Head of caudate nucleus (tissue), 42 donors: ENCODE measurements at regions not wholly inside any gene's neighbourhood (a gene's known extent, or its start where the extent isn't known, plus 50 kb on each side); places are given as distances from the start of the nearest gene placed in this dataset.
A peak's percentile ranks its signal among the peaks of the same experiment; 100 is the strongest.

Experiments used
- DNase-seq, 42 donors: peaks; one replicate each; pipeline versions ENCODE4 v3.0.0 to v3.0.0-alpha.2; 2020 to 2021; ENCODE audit warnings: mixed read lengths in 7 of 42
- intact Hi-C: fragments of 100-400 bp; cut with DNase I; formaldehyde crosslinking; loops from one replicate; pipeline ENCODE4 v1.15.0; 2022

DNA sequence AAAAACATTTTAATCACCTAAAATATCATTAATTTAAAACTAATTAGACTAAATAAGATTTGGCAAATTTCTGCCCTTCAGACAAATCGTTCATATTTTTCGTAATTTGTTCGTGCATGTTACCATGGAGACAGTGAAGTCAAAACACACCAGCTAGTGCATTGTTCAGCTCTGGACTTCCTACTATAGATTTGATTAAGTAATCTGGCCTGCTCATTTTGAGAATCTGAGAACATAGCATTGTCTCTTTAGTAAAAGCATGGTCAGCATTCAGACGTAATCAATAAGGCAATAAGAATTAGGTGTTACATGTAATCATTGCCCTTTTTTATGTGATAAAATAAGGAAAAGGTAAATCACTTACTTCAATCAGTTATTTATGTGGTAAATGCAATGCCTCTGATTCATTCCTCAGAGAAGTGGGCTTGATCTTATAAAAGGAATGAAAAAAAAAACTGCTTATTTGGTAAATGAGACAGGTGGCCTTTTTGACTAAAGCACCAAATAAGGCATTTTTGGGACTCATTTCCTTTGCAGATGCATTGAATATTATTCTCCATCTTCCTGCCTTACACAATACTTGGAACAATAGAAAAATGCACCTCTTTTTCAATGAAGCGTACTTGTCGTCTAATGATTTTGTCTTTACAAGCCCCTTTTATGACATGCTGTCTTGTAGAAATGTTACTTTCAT lies 84.5 kb upstream of the FNDC3B start:
- intact Hi-C loops, result no loop called here
- DNase-seq, result no peak

DNA sequence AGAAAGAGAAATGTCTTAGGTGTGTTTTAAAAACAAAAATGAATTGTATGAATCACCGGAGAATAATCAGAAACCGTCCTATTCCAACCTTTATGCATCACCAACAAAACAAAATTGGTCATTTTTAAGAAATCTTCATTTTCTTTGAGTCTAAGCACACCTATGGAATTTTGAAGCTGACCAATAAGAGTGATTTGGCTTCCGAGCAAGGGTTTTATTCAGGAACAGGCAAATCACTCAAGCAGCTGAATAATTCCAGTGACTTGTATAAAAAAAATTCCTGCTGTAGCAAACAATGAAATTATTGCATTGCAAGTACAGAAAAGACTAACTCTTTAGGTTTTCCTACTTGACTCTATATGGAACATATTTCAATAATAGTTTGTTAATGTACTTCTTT lies 83.8 kb upstream of the FNDC3B start:
- intact Hi-C loops, result no loop called here

DNA sequence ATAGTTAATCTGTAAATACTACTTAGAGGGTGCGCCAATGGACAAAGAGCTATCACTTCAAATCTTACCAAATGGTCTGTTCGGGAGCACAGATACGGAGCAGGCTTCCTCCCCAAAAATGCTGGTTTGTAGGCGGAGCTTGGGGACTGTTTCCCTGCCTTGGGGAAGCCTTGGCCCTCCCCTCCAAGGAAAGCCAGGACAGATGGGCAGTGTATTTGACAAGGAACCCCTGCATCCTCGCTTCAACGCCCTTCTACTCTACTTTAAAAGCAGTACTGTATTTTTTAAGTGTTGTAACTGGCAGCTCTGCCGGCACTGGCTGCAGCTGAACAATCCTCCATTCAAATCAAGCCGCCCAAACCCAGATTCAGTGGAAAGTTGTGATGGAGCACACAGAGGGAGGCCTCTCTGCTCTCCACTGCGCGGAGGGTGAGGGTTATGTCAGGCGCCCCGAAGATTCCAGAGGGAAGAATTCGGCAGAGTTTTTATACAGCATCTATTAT lies 83.1 kb upstream of the FNDC3B start:
- intact Hi-C loops, result no loop called here
- DNase-seq, result peak in 26 of 42 donors; percentile 4 to 62 (median 24)

More for the DNA sequence above, 83.8 kb upstream of the FNDC3B start:
- DNase-seq, result no peak

DNA sequence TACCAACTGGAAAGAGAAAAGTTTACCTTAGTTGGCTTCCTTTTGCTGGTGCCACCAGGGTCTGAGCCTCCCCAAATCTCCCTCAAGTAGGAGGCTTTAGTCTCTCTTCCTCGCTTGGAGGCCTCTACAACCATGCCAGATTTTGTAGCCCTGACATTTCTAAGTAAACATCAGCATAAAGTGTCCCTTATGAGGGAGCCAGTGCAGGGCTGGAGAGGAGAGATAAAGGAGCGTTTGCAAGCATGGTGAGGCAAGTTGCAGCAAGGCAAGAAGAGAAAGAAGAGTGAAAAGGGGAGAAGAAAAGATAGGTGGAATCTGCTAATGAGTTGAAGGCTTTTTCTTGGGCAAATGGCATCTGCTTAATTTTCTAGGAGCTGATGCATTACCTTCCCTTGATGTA lies 82.7 kb upstream of the FNDC3B start:
- intact Hi-C loops, result no loop called here
- no peak for DNase-seq

DNA sequence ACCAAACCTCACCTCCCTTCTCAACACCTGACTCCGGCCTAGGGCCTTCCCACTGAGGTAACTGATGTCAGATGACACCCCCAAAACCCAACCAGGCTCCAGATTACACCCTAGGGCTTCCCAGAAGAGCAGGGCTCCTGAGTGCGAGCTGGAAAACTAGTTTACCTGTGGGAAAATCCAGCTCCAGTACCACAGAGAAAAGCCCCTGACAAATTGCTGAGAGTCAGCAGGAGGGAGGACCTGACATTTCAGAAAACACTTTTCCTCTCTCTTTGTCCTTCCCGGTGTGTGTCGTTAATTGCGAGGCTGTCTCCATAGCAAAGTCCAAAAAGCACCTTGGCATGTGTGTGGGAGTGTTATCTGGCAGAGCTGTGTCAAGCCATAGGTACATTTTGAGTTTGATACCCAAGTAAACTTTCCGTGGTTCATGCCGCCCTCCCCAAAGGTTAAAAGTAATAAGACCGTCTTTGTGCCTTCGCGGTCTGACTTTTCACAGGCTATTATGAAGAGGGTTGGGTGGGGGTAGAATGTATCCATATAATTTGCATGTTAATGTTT lies 79.8 kb upstream of the FNDC3B start:
- intact Hi-C loops, result no loop called here
- DNase-seq, result no peak

DNA sequence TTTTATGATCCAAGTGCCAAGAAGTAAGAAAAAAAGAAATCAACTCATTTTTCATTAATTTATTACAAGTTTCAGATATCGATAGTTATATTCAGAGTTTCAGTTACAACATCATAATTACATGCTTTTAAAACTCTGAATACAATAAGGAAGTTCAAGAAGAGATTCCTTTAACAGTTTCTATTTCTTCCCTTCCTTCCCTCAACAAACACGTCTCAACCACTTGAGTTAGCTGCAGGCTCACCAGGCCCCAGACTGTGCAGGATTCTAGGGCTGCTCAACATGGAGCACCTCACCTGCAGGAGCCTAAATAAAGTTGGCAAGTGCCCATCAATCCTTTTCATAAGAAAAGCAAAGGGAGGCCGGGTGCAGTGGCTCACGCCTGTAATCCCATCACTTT lies 79.2 kb upstream of the FNDC3B start:
- intact Hi-C loops, result no loop called here
- DNase-seq, result no peak

DNA sequence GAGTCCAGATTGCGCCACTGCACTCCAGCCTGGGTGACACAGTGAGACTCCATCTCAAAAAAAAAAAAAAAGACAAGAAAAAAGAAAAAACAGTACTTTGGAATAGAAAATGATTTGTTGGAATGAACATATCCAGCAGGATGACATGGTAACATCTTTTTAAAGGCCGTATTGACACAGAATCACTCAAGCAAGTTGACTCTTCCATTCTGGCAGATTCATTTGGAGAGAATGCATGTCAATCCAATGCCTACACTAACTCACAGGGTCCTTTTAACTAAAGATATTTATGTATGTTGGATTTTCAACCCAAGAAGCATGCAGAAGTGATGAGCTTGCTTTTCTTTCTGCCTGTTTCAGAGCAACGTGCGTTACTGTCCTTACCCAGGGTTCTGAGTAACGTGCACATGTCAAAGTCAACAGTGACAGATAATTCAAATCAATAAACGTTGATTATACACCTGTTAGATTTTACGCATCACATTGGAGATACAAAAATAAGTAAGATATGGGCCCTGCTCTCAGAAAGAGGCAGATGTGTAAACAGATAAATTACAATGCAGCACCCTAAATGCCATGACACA lies 77.1 kb upstream of the FNDC3B start:
- intact Hi-C loops, result no loop called here
- no peak for DNase-seq

DNA sequence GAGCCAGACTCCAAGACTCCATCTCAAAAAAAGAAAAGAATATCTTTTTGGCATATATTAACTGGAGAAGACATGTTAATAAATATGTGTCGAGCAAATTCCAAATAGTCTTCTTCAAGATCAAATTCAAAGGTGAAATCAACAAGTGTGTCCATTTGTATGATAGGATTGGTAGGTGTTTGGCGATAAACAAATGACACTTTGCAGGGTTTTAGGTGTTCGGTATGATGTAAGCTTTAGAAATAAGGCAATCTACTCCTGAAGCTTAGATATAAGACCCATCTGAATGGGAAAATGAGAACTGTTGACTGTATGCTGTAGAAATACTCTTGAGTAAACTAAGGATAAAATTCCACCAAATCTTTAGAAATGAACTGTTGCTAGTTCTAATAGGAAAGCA lies 75.8 kb upstream of the FNDC3B start:
- intact Hi-C loops, result no loop called here
- no peak for DNase-seq

DNA sequence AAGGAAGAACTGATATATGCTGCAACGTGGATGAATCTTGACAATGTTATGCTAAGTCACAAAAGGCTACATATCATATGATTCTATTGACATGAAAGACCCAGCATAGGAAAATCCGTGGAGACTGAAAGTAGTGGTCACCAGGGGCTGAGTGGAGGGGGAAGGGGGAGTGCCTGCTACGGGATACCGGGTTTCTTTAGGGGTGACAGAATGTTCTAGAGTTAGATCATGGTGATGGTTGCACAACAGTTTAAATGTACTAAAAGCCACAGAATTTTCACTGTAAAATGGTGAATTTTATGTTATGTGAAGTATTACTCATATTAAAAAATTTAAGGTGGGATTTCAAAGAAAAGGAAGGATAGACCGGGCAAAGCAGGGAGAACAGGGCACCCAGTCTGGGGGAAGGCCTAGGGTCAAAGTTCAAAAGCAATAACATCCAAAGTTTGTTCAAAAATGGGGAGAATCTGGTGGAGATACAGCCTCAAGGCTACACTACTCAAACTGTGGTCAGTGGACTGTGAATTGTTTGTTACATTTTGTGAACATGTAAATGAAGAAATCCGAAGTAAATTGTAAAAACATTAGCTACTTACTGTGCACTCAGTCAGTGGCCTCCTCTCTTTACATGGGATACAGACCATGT lies 74.2 kb upstream of the FNDC3B start:
- DNase-seq, result no peak
- intact Hi-C loops, result no loop called here

DNA sequence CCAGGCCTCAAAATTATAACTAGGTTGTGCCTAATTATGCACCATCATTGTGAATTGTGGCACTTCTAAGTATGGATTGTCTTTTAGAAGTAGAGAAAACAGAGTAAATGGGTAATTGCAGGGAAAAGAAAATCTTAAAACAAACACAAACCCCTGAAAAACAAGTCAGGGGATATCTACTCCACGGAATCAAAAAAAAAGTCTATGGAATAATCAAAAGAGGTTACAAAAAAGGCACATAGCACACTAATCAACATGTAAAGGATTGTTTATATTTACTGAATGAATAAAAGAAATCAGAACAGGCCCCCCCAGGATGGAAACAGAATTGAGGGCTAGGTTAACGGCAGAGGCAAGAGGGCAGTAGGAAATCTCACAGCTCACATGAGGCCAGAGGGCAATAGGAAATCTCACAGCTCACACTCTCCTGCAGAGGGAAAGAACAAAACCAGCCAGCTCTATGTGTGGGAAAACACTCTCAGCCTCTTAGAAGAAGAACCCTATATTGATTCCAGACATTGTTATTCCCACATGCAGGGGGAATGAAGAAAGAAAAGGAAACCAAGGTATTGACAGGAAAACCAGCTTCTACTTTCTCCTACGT lies 72.7 kb upstream of the FNDC3B start:
- intact Hi-C loops, result no loop called here
- no peak for DNase-seq

DNA sequence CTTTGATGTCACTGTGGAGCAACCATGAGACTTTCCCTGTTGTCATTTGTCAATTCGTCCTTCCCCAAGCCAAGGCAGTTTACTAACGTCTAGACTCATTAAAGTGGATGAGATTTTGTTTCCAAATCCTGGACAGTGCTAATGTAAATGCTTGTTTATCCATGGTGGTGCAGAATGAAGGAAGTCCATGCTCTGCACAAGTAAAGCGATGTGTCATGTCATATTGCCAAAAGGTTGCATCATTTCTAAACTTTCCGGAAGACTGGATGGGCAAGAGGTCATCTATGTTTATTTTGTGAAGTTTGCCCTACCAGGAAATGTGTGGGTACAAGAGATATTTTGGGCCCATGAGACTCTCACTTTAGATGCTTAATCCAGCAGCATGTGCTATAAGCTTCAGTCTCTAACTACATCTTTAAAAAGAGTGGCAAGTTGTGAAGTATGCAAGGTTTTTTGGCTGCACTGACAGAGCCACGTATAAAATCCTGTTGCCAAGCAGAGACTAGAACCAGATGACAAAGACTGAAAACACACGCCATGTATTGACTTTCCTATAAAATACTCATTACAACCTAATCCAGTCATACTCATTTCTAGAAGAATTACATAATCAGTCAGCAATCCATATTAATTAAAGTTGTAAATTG lies 72.1 kb upstream of the FNDC3B start:
- DNase-seq, result no peak
- intact Hi-C loops, result no loop called here

DNA sequence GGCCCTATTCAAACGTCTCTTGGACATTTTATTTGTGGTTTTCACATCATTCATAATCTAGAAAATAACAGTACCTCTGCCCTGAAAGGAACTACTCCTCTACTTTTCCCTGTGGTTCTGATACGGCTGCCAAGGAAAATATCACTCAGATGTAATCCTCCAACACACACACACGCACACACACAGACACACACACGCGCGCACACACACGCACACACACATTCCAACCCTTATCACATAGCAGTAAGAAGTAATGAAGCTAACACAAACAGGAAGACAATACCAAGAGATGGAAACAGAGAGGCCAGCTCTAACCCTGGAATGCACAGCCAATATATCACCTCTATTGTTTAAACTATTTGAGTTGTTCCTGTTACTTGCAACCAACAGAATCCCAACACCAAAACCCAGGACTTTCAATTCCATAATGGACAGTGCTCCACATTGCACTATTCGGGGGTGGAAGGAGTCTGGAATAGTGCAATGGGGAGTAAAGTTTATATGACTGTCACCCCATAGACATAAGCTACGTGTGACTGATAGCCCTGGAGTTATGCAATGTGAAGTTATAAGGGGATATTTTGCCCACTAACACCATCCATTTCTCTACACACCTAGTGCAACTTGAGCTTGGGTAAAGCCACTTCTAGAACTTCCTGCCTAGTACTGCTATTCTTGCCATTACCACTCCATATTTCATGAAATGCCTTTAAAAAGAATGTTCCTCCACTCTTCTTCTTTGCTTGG lies 71.3 kb upstream of the FNDC3B start:
- intact Hi-C loops, result no loop called here
- no peak for DNase-seq

DNA sequence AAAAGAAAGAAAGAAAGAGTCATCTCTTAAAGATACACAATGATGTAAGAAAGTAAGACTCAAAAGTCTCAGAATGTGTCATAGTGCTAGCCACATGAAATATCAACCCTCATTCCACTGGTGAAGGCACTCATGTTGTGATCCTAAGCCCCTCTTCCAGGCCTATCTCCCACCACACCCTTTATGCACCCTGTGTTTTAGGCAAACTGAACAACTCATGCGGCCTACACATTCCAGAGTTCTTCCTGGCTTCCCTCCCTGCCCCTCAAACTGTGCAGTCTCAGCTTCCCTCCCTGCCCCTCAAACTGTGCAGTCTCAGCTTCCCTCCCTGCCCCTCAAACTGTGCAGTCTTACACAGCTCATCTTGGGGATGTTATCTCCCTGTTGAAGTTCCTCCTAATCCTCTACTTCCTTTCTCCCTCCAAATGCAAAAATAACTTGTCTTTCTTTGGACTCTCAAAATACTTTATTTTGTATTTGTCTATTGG lies 69.0 kb upstream of the FNDC3B start:
- no peak for DNase-seq
- intact Hi-C loops, result no loop called here

DNA sequence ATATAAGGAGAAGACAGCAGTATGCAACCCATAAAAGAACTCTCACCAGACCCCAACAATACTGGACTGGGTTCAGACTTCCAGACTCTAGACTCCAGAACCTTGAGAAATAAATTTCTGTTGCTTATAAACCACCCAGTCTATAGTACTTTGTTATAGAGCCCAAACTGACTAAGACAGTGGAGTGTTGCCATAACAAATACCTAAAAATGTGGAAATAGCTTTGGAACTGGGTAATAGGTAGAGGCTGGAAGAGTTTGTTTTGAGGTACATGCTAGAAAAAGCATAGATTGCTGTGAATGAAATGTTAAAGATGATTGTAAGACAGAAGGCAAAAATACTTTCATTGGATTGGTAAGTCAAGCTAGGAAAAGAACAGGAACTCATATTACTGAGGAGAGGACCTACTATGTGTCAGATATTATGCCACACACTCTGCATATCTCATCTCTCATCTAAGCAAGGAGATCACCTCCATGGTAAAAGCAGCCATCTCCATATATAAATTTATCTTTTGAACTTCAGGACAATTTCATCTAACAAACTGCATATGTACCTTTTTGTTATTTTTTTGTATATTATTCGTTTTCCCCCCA lies 67.4 kb upstream of the FNDC3B start:
- DNase-seq, result no peak
- intact Hi-C loops, result no loop called here

DNA sequence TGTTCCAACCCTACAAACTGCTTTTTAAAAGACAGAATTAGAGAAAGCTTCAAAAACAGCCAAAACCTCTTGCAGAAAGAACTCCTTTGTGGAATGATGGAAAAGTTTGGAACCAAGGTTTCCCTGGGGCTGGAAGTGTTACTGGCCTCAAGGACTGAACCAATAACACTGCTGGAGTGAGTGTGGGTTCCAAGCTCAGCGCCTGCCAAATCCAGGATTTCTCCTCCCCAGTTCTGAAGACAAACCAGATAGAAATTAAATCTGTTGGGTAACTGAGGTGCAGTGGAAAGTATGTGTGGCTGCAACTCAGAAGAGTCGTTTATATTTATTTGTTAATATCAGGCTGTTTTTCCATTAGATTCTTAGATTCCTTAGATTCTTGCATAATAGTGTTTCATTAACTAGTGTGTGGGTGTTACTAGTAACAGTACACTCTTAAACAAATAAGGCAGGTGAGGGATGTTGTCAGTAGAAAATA lies 66.5 kb upstream of the FNDC3B start:
- no peak for DNase-seq
- intact Hi-C loops, result no loop called here

DNA sequence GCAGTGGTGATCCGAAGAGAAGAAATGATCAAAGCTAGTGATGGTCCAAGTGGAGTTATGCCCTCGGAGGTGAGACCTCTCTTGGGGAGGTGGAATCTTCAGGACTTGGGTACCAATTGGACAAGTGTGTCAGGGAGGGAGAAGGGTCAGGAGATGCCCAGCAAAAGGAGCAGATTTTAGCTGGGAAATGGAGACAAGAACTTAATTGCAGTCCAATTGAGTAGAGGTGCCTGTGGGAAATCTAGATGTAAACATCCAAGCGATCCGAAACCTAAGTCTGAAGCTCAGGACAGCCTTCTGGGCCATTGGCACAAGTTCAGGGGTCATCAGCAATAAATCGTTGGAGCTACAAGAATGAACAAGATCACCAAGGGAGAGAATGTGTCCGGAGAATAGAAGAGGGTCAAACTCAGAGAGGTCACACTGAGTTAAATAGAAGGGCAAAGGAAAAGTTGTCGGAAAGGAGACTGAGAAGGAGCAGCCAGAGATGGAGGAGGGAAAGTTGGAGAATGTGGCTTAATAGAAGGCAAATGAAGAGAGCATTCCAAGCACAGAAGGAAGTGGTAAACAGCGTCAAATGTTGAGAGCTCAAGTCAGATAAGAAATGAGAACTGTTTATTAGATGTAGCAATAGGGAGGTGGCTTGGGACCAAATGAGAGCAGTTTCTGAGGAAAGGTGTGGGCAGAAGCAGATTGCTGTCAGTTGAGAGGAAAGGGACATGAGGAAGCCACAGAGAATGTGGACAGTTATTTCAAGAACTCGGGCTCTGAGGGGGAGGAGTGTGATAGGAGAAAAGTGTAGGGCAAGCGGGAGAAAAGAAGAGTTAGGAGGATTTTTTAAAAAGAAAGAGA lies 64.2 kb upstream of the FNDC3B start:
- intact Hi-C loops, result no loop called here
- DNase-seq, result peak in 1 of 42 donors; percentile 38

DNA sequence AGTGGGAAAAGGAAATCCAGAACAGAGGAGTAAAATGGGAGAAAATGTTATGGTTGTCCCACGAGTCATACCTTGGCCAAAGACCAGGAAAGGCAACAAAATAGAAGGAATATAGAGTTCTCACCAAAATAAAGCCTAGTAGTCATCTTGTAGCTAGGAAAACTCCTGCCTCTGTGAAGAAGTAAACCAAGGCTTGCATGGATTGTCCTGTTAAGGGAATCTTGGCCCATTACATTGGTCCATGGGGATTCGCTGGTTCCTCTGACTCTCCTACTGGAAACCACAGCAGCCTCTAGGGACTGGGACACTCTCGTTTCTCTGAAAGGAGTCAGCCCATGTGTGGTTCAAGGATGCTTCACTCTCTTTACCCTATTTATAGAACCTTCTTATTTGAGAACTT lies 62.9 kb upstream of the FNDC3B start:
- DNase-seq, result no peak
- intact Hi-C loops, result no loop called here
